PC-3 (cell line): ENCODE measurements at regions not wholly inside any gene's neighbourhood (a gene's known extent, or its start where the extent isn't known, plus 50 kb on each side); places are given as distances from the start of the nearest gene placed in this dataset.

Experiments used
- ATAC-seq: fragments of 200-7000 bp; cut with Tn5 transposase; 2 replicates; pipeline ENCODE4 v1.9.1; 2020; ENCODE audit warnings: mild to moderate bottlenecking, moderate library complexity
- BruUV-seq: library from RNA; stranded (reverse); fragments of 400-500 nt; replicated peaks from 2 replicates; lab custom pipeline; 2021; lab: Mats Ljungman, UMichigan
- CTCF ChIA-PET: fragments of 300-600 bp; sonication (Branson Sonifier 250); formaldehyde crosslinking; loops from one replicate; lab custom pipeline; 2022; ENCODE audit warnings: antibody characterized with exemption; lab: Charles Lee
- POLR2A ChIA-PET: fragments of 300-600 bp; sonication (Branson Sonifier 250); formaldehyde crosslinking; loops from one replicate; lab custom pipeline; 2022; ENCODE audit warnings: antibody characterized with exemption; ENCODE audit not compliant: unreplicated experiment; lab: Charles Lee
- DNase-seq: peaks from one replicate; pipeline ENCODE4 v3.0.0-alpha.2; 2015
- H2AFZ ChIP-seq: fragments of 300-600 bp; sonication (generic); 2 replicates; pipeline ENCODE4 v1.6.0; 2016; ENCODE audit warnings: antibody characterized with exemption, low read length
- H3F3A ChIP-seq: fragments of 300-600 bp; sonication (generic); one replicate; pipeline ENCODE4 v1.6.0; 2017; ENCODE audit warnings: antibody characterized with exemption, low read length, control low read depth, mild to moderate bottlenecking; ENCODE audit not compliant: unreplicated experiment
- H3K27ac ChIP-seq: fragments of 300-600 bp; sonication (generic); 2 replicates; pipeline ENCODE4 v1.5.1; 2016; ENCODE audit warnings: mild to moderate bottlenecking, low read length
- H3K27me3 ChIP-seq: fragments of 300-600 bp; sonication (generic); 2 replicates; pipeline ENCODE4 v1.6.1; 2016; ENCODE audit warnings: low read length, mixed read lengths
- H3K36me3 ChIP-seq: fragments of 300-600 bp; sonication (generic); 2 replicates; pipeline ENCODE4 v1.6.1; 2016; ENCODE audit warnings: low read depth, mixed run types, low read length, mixed read lengths
- H3K4me1 ChIP-seq: fragments of 300-600 bp; sonication (generic); 2 replicates; pipeline ENCODE4 v1.5.1; 2016; ENCODE audit warnings: low read length; ENCODE audit not compliant: insufficient read depth
- H3K4me2 ChIP-seq: fragments of 300-600 bp; sonication (generic); 2 replicates; pipeline ENCODE4 v1.6.0; 2016; ENCODE audit warnings: low read length
- H3K4me3 ChIP-seq: fragments of 300-600 bp; sonication (generic); 2 replicates; pipeline ENCODE4 v1.5.1; 2016; ENCODE audit warnings: mild to moderate bottlenecking, low read length, mixed read lengths
- H3K79me2 ChIP-seq: fragments of 300-600 bp; sonication (generic); 2 replicates; pipeline ENCODE4 v1.6.1; 2017; ENCODE audit warnings: low read length, mixed read lengths
- H3K9ac ChIP-seq: fragments of 300-600 bp; sonication (generic); 2 replicates; pipeline ENCODE4 v1.6.0; 2016; ENCODE audit warnings: mild to moderate bottlenecking, low read length
- H3K9me2 ChIP-seq: fragments of 300-600 bp; sonication (generic); replicated peaks from 2 replicates; pipeline ENCODE4 v1.6.1; 2016; ENCODE audit warnings: mixed run types, low read length, mixed read lengths
- H3K9me3 ChIP-seq: fragments of 300-600 bp; sonication (generic); 2 replicates; pipeline ENCODE4 v1.6.1; 2016; ENCODE audit warnings: low read length, mixed read lengths
- H4K20me1 ChIP-seq: fragments of 300-600 bp; sonication (generic); 2 replicates; pipeline ENCODE4 v1.6.1; 2016; ENCODE audit warnings: low read length, mixed read lengths
- CTCF ChIP-seq: fragments of 300-600 bp; sonication (generic); conservative IDR thresholded peaks from 2 replicates; pipeline ENCODE4 v1.5.1; 2017; ENCODE audit warnings: antibody characterized with exemption, low read depth, mild to moderate bottlenecking, low read length
- EZH2 ChIP-seq: fragments of 300-600 bp; sonication (generic); IDR thresholded peaks from one replicate; pipeline ENCODE4 v1.6.1; 2017; ENCODE audit warnings: antibody characterized with exemption, mild to moderate bottlenecking, low read length; ENCODE audit not compliant: unreplicated experiment
- EZH2phosphoT487 ChIP-seq: fragments of 300-600 bp; sonication (generic); IDR thresholded peaks from 2 replicates; pipeline ENCODE4 v1.6.1; 2018; ENCODE audit warnings: mild to moderate bottlenecking, antibody characterized with exemption, low read length, borderline replicate concordance
- intact Hi-C: fragments of 100-400 bp; cut with micrococcal nuclease; formaldehyde crosslinking; loops from 2 replicates; pipeline ENCODE4 v1.9.0; 2023

GRCh38 chr2:14219306-14219705 lies 413.2 kb upstream of the LRATD1 start:
- Histone ChIP-seq H3K9ac (no peak overlapping the region), H3K4me1 (no peaks in the 10 kb centered on the region), H3K36me3 (no peaks in the 10 kb centered on the region), H3K27ac (no peak overlapping the region), H3K27me3 (no peaks in the 10 kb centered on the region), H2AFZ (no peak overlapping the region), H3K79me2 (no peaks in the 10 kb centered on the region), H4K20me1 (no peaks in the 10 kb centered on the region), H3K4me3 (no peak overlapping the region), H3F3A (no peaks in the 10 kb centered on the region), H3K9me2 (no peaks in the 10 kb centered on the region), H3K4me2 (no peak overlapping the region), H3K9me3 (no peaks in the 10 kb centered on the region)
- BruUV-seq = no TSS peak
- CTCF ChIA-PET = no interaction called here
- DNase-seq (no peak), ATAC-seq (no peak)
- POLR2A ChIA-PET = no interaction called here
- intact Hi-C loops = no loop called here
- TF ChIP-seq CTCF = no peak
- TF ChIP-seq EZH2phosphoT487 = no peak
- TF ChIP-seq EZH2 = no peak

- intact Hi-C loops = no loop called here
- Histone ChIP-seq H3K4me1 (no peaks in the 10 kb centered on the region), H3K36me3 (no peaks in the 10 kb centered on the region), H3K79me2 (no peaks in the 10 kb centered on the region), H3K9ac (no peak overlapping the region), H3F3A (no peaks in the 10 kb centered on the region), H3K4me2 (no peak overlapping the region), H3K9me3 (no peaks in the 10 kb centered on the region), H2AFZ (no peak overlapping the region), H3K27me3 (no peaks in the 10 kb centered on the region), H3K4me3 (no peak overlapping the region), H3K27ac (no peak overlapping the region), H4K20me1 (no peaks in the 10 kb centered on the region), H3K9me2 (no peaks in the 10 kb centered on the region)
- TF ChIP-seq EZH2 (no peak), CTCF (no peak), EZH2phosphoT487 (no peak)
- ATAC-seq (no peak), DNase-seq (peak; percentile 5)
- POLR2A ChIA-PET = no interaction called here
- no TSS peak for BruUV-seq
- CTCF ChIA-PET = no interaction called here
These were observed 412.4 kb upstream of the LRATD1 start for GRCh38 chr2:14220101-14220500.

GRCh38 chr2:14221466-14221865 lies 411.1 kb upstream of the LRATD1 start:
- Histone ChIP-seq H3K36me3 (no peaks in the 10 kb centered on the region), H3K4me3 (no peak overlapping the region), H3K4me1 (no peaks in the 10 kb centered on the region), H3K27ac (no peak overlapping the region), H3K9ac (no peak overlapping the region), H3K9me3 (no peaks in the 10 kb centered on the region), H3K79me2 (no peaks in the 10 kb centered on the region), H2AFZ (no peak overlapping the region), H3F3A (no peaks in the 10 kb centered on the region), H3K27me3 (no peaks in the 10 kb centered on the region), H3K4me2 (no peak overlapping the region), H4K20me1 (no peaks in the 10 kb centered on the region), H3K9me2 (no peaks in the 10 kb centered on the region)
- CTCF ChIA-PET = no interaction called here
- no peak for DNase-seq
- POLR2A ChIA-PET = no interaction called here
- no peak for ATAC-seq
- BruUV-seq = no TSS peak
- TF ChIP-seq EZH2 (no peak), EZH2phosphoT487 (no peak), CTCF (no peak)
- intact Hi-C loops = no loop called here
